HEK293 (cell line): ENCODE measurements at regions not wholly inside any gene's neighbourhood (a gene's known extent, or its start where the extent isn't known, plus 50 kb on each side); places are given as distances from the start of the nearest gene placed in this dataset.
A peak's percentile ranks its signal among the peaks of the same experiment; 100 is the strongest.

Experiments
- GFI1B ChIP-seq: fragments of 450-650 bp; formaldehyde crosslinking; IDR thresholded peaks from 2 replicates; pipeline ENCODE4 v1.5.1; 2016; ENCODE audit warnings: missing biosample characterization, missing genetic modification characterization
- GLI2 ChIP-seq: fragments of 450-650 bp; formaldehyde crosslinking; IDR thresholded peaks from 2 replicates; pipeline ENCODE4; 2017; ENCODE audit warnings: missing biosample characterization, missing genetic modification characterization, low read depth, borderline replicate concordance
- HOXC10 ChIP-seq: sonication (generic); formaldehyde crosslinking; IDR thresholded peaks from 2 replicates; pipeline ENCODE4 v1.8.1; 2023; ENCODE audit warnings: mild to moderate bottlenecking, missing genetic modification reagents
- MZF1 ChIP-seq: fragments of 450-650 bp; formaldehyde crosslinking; IDR thresholded peaks from 2 replicates; pipeline ENCODE4 v1.5.1; 2017; ENCODE audit warnings: missing biosample characterization, missing genetic modification characterization, borderline replicate concordance
- OSR2 ChIP-seq: fragments of 450-650 bp; formaldehyde crosslinking; IDR thresholded peaks from 2 replicates; pipeline ENCODE4 v1.5.1; 2016; ENCODE audit warnings: missing biosample characterization, missing genetic modification characterization
- OVOL3 ChIP-seq: fragments of 450-650 bp; formaldehyde crosslinking; IDR thresholded peaks from 2 replicates; pipeline ENCODE4 v1.5.1; 2016; ENCODE audit warnings: missing biosample characterization, missing genetic modification characterization
- PRDM4 ChIP-seq: fragments of 450-650 bp; formaldehyde crosslinking; IDR thresholded peaks from 2 replicates; pipeline ENCODE4 v1.5.1; 2017; ENCODE audit warnings: missing biosample characterization, missing genetic modification characterization
- YY1 ChIP-seq: fragments of 450-650 bp; formaldehyde crosslinking; IDR thresholded peaks from 2 replicates; pipeline ENCODE4 v1.5.1; 2018; ENCODE audit warnings: missing biosample characterization, missing genetic modification characterization
- ZBTB20 ChIP-seq: fragments of 450-650 bp; formaldehyde crosslinking; IDR thresholded peaks from 2 replicates; pipeline ENCODE4 v1.5.1; 2016; ENCODE audit warnings: missing biosample characterization, missing genetic modification characterization
- ZBTB44 ChIP-seq: fragments of 450-650 bp; IDR thresholded peaks from 2 replicates; pipeline ENCODE4 v1.5.1; 2018; ENCODE audit warnings: missing biosample characterization, mild to moderate bottlenecking, missing genetic modification characterization
- ZBTB8A ChIP-seq: fragments of 450-650 bp; formaldehyde crosslinking; IDR thresholded peaks from 2 replicates; pipeline ENCODE4 v1.5.1; 2016; ENCODE audit warnings: missing biosample characterization, missing genetic modification characterization
- ZNF114 ChIP-seq: fragments of 450-650 bp; formaldehyde crosslinking; IDR thresholded peaks from 2 replicates; pipeline ENCODE4 v1.5.0; 2017; ENCODE audit warnings: missing biosample characterization, missing genetic modification characterization
- ZNF132 ChIP-seq: fragments of 450-650 bp; formaldehyde crosslinking; IDR thresholded peaks from 2 replicates; pipeline ENCODE4 v1.5.1; 2017; ENCODE audit warnings: missing biosample characterization, missing genetic modification characterization, borderline replicate concordance
- ZNF175 ChIP-seq: fragments of 450-650 bp; formaldehyde crosslinking; IDR thresholded peaks from 2 replicates; pipeline ENCODE4 v1.5.1; 2016; ENCODE audit warnings: missing biosample characterization, missing genetic modification characterization
- ZNF19 ChIP-seq: fragments of 450-650 bp; formaldehyde crosslinking; IDR thresholded peaks from 2 replicates; pipeline ENCODE4; 2016; ENCODE audit warnings: missing biosample characterization, missing genetic modification characterization, low read depth
- ZNF223 ChIP-seq: fragments of 450-650 bp; formaldehyde crosslinking; IDR thresholded peaks from 2 replicates; pipeline ENCODE4 v1.5.1; 2016; ENCODE audit warnings: missing biosample characterization, missing genetic modification characterization
- ZNF266 ChIP-seq: fragments of 450-650 bp; formaldehyde crosslinking; IDR thresholded peaks from 2 replicates; pipeline ENCODE4 v1.5.1; 2016; ENCODE audit warnings: missing biosample characterization, missing genetic modification characterization, low read depth
- ZNF391 ChIP-seq: fragments of 450-650 bp; formaldehyde crosslinking; IDR thresholded peaks from 2 replicates; pipeline ENCODE4 v1.5.1; 2016; ENCODE audit warnings: low read depth, missing biosample characterization, missing genetic modification characterization, borderline replicate concordance
- ZNF529 ChIP-seq: fragments of 450-650 bp; formaldehyde crosslinking; IDR thresholded peaks from 2 replicates; pipeline ENCODE4 v1.5.1; 2017; ENCODE audit warnings: missing genetic modification characterization, missing biosample characterization; ENCODE audit not compliant: insufficient replicate concordance
- ZNF530 ChIP-seq: fragments of 450-650 bp; formaldehyde crosslinking; IDR thresholded peaks from 2 replicates; pipeline ENCODE4 v1.5.1; 2016; ENCODE audit warnings: low read depth, missing biosample characterization, missing genetic modification characterization
- ZNF558 ChIP-seq: fragments of 450-650 bp; formaldehyde crosslinking; IDR thresholded peaks from 2 replicates; pipeline ENCODE4 v1.5.1; 2016; ENCODE audit warnings: missing biosample characterization, missing genetic modification characterization
- ZNF571 ChIP-seq: fragments of 450-650 bp; formaldehyde crosslinking; IDR thresholded peaks from 2 replicates; pipeline ENCODE4 v1.5.0; 2017; ENCODE audit warnings: missing biosample characterization, missing genetic modification characterization
- ZNF585B ChIP-seq: fragments of 450-650 bp; formaldehyde crosslinking; IDR thresholded peaks from 2 replicates; pipeline ENCODE4 v1.5.1; 2016; ENCODE audit warnings: missing biosample characterization, missing genetic modification characterization
- ZNF621 ChIP-seq: fragments of 450-650 bp; formaldehyde crosslinking; IDR thresholded peaks from 2 replicates; pipeline ENCODE4 v1.5.1; 2017; ENCODE audit warnings: missing biosample characterization, missing genetic modification characterization
- ZNF707 ChIP-seq: fragments of 450-650 bp; formaldehyde crosslinking; IDR thresholded peaks from 2 replicates; pipeline ENCODE4 v1.5.1; 2016; ENCODE audit warnings: missing biosample characterization, missing genetic modification characterization
- ZSCAN16 ChIP-seq: fragments of 450-650 bp; formaldehyde crosslinking; IDR thresholded peaks from 2 replicates; pipeline ENCODE4 v1.5.1; 2016; ENCODE audit warnings: missing biosample characterization, missing genetic modification characterization
- TF ChIP-seq, protein P1 (sequence below): fragments of 450-650 bp; formaldehyde crosslinking; IDR thresholded peaks from 2 replicates; pipeline ENCODE4 v1.5.1; 2016; ENCODE audit warnings: missing biosample characterization, missing genetic modification characterization
- TF ChIP-seq, protein P2 (sequence below): fragments of 450-650 bp; IDR thresholded peaks from 2 replicates; pipeline ENCODE4 v1.5.1; 2018; ENCODE audit warnings: missing biosample characterization, missing genetic modification characterization
- TF ChIP-seq, protein P3 (sequence below): fragments of 450-650 bp; formaldehyde crosslinking; IDR thresholded peaks from 2 replicates; pipeline ENCODE4 v1.5.1; 2017; ENCODE audit warnings: missing biosample characterization, missing genetic modification characterization
- TF ChIP-seq, protein P4 (sequence below): fragments of 450-650 bp; formaldehyde crosslinking; IDR thresholded peaks from 2 replicates; pipeline ENCODE4 v1.5.1; 2016; ENCODE audit warnings: missing biosample characterization, missing genetic modification characterization

DNA sequence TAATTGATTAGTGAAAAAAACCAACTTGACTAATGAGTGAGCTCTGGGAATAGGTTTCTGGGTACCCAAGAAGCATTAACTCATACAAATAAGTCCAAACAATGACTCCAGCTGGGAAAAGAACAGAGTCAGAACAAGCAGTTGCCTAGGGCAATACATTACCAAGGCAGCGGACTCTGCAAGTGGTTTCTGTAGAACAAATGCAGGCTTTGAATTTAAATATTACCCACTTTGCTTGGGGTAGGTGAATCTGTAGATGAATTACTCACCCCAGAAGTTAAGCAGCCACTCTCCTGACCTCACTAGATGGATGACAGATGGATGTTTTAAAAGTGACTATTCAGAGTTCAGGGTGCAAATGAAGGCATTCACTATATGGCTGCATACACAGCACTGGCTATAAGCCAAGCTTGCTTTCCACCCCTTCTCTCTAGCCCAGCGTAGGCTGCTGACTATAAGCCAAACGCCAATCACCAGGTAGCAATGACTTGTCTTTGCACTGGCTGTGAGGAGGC is 73.1 kb upstream of the BHLHE40 start (continued):
- TF ChIP-seq GLI2 (no peak), OSR2 (tag by site-specific recombination) (peak; percentile 60; the same call in 1 of the 2 replicates), HOXC10 (CRISPR knock-in tag) (no peak), ZNF175 (tag by site-specific recombination) (no peak), ZNF558 (tag by site-specific recombination) (no peak), ZNF571 (tag by site-specific recombination) (no peak), ZNF132 (no peak), ZNF223 (tag by site-specific recombination) (no peak), ZSCAN16 (tag by site-specific recombination) (no peak), OVOL3 (no peak), PRDM4 (peak; percentile 60; the same call in 1 of the 2 replicates), ZNF529 (tag by site-specific recombination) (no peak), YY1 (tag by site-specific recombination) (no peak), MZF1 (tag by site-specific recombination) (no peak), ZNF19 (tag by site-specific recombination) (no peak), ZBTB44 (tag by site-specific recombination) (0 out of 2 replicates have a peak, but pooled peaks have one; percentile 22), ZNF266 (no peak), ZNF114 (tag by site-specific recombination) (no peak), ZNF621 (tag by site-specific recombination) (no peak), ZBTB8A (tag by site-specific recombination) (no peak), ZNF530 (tag by site-specific recombination) (no peak), ZNF585B (tag by site-specific recombination) (no peak), ZNF391 (tag by site-specific recombination) (no peak), ZBTB20 (peak; percentile 98), ZNF707 (tag by site-specific recombination) (no peak), GFI1B (tag by site-specific recombination) (no peak)
- TF ChIP-seq, protein P1, sequence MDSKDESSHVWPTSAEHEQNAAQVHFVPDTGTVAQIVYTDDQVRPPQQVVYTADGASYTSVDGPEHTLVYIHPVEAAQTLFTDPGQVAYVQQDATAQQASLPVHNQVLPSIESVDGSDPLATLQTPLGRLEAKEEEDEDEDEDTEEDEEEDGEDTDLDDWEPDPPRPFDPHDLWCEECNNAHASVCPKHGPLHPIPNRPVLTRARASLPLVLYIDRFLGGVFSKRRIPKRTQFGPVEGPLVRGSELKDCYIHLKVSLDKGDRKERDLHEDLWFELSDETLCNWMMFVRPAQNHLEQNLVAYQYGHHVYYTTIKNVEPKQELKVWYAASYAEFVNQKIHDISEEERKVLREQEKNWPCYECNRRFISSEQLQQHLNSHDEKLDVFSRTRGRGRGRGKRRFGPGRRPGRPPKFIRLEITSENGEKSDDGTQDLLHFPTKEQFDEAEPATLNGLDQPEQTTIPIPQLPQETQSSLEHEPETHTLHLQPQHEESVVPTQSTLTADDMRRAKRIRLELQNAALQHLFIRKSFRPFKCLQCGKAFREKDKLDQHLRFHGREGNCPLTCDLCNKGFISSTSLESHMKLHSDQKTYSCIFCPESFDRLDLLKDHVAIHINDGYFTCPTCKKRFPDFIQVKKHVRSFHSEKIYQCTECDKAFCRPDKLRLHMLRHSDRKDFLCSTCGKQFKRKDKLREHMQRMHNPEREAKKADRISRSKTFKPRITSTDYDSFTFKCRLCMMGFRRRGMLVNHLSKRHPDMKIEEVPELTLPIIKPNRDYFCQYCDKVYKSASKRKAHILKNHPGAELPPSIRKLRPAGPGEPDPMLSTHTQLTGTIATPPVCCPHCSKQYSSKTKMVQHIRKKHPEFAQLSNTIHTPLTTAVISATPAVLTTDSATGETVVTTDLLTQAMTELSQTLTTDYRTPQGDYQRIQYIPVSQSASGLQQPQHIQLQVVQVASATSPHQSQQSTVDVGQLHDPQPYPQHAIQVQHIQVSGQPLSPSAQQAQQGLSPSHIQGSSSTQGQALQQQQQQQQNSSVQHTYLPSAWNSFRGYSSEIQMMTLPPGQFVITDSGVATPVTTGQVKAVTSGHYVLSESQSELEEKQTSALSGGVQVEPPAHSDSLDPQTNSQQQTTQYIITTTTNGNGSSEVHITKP: peak; percentile 81
- TF ChIP-seq, protein P2, sequence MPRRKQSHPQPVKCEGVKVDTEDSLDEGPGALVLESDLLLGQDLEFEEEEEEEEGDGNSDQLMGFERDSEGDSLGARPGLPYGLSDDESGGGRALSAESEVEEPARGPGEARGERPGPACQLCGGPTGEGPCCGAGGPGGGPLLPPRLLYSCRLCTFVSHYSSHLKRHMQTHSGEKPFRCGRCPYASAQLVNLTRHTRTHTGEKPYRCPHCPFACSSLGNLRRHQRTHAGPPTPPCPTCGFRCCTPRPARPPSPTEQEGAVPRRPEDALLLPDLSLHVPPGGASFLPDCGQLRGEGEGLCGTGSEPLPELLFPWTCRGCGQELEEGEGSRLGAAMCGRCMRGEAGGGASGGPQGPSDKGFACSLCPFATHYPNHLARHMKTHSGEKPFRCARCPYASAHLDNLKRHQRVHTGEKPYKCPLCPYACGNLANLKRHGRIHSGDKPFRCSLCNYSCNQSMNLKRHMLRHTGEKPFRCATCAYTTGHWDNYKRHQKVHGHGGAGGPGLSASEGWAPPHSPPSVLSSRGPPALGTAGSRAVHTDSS: no peak
- TF ChIP-seq, protein P3, sequence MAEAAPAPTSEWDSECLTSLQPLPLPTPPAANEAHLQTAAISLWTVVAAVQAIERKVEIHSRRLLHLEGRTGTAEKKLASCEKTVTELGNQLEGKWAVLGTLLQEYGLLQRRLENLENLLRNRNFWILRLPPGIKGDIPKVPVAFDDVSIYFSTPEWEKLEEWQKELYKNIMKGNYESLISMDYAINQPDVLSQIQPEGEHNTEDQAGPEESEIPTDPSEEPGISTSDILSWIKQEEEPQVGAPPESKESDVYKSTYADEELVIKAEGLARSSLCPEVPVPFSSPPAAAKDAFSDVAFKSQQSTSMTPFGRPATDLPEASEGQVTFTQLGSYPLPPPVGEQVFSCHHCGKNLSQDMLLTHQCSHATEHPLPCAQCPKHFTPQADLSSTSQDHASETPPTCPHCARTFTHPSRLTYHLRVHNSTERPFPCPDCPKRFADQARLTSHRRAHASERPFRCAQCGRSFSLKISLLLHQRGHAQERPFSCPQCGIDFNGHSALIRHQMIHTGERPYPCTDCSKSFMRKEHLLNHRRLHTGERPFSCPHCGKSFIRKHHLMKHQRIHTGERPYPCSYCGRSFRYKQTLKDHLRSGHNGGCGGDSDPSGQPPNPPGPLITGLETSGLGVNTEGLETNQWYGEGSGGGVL (tag by site-specific recombination): no peak
- TF ChIP-seq, protein P4, sequence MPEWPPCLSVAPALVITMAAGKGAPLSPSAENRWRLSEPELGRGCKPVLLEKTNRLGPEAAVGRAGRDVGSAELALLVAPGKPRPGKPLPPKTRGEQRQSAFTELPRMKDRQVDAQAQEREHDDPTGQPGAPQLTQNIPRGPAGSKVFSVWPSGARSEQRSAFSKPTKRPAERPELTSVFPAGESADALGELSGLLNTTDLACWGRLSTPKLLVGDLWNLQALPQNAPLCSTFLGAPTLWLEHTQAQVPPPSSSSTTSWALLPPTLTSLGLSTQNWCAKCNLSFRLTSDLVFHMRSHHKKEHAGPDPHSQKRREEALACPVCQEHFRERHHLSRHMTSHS: no peak
